Daoy (cell line): ENCODE measurements at regions not wholly inside any gene's neighbourhood (a gene's known extent, or its start where the extent isn't known, plus 50 kb on each side); places are given as distances from the start of the nearest gene placed in this dataset.
"Not testable (repeated sequence)": the region's sequence is repeated elsewhere in the genome, so short reads cannot be mapped to it uniquely, and the experiment has no call there.

ENCODE experiments used
- DNase-seq: peaks from one replicate; pipeline ENCODE4 v3.0.0-alpha.2; 2015; ENCODE audit warnings: low read depth

- no peak for DNase-seq
Measured at GRCh38 chr3:20488151-20488550, 302.1 kb upstream of the SGO1 start.

- DNase-seq: no peak
Measured at GRCh38 chr3:20484126-20484525, 298.1 kb upstream of the SGO1 start.

GRCh38 chr3:20482350-20482749 lies 296.3 kb upstream of the SGO1 start:
- no peak for DNase-seq

GRCh38 chr3:20480786-20481365 lies 294.9 kb upstream of the SGO1 start:
- DNase-seq: no peak

GRCh38 chr3:20478436-20478835 lies 292.4 kb upstream of the SGO1 start:
- no peak for DNase-seq

GRCh38 chr3:20464237-20464636 lies 278.2 kb upstream of the SGO1 start:
- DNase-seq: not testable (repeated sequence)

- DNase-seq: no peak
Measured at GRCh38 chr3:20462723-20463122, 276.7 kb upstream of the SGO1 start.

GRCh38 chr3:20462226-20462625 lies 276.2 kb upstream of the SGO1 start:
- no peak for DNase-seq

GRCh38 chr3:20458994-20459716 lies 273.1 kb upstream of the SGO1 start:
- no peak for DNase-seq

GRCh38 chr3:20456511-20456910 lies 270.5 kb upstream of the SGO1 start:
- DNase-seq: no peak

GRCh38 chr3:20451170-20451569 lies 265.2 kb upstream of the SGO1 start:
- DNase-seq: no peak

- DNase-seq: no peak
Measured at GRCh38 chr3:20450611-20451010, 264.6 kb upstream of the SGO1 start.

- DNase-seq: no peak
Measured at GRCh38 chr3:20442846-20443245, 256.8 kb upstream of the SGO1 start.

GRCh38 chr3:20427268-20427667 lies 241.3 kb upstream of the SGO1 start:
- DNase-seq: not testable (repeated sequence)

GRCh38 chr3:20425138-20425537 lies 239.1 kb upstream of the SGO1 start:
- DNase-seq: no peak

GRCh38 chr3:20424086-20424485 lies 238.1 kb upstream of the SGO1 start:
- DNase-seq: no peak

- DNase-seq: no peak
Measured at GRCh38 chr3:20422391-20422790, 236.4 kb upstream of the SGO1 start.

GRCh38 chr3:20417388-20418108 lies 231.5 kb upstream of the SGO1 start:
- DNase-seq: no peak

GRCh38 chr3:20406611-20407011 lies 220.6 kb upstream of the SGO1 start:
- DNase-seq: no peak

- no peak for DNase-seq
Measured at GRCh38 chr3:20405744-20406143, 219.7 kb upstream of the SGO1 start.

- DNase-seq: no peak
Measured at GRCh38 chr3:20405231-20405630, 219.2 kb upstream of the SGO1 start.

- no peak for DNase-seq
Measured at GRCh38 chr3:20404741-20405100, 218.7 kb upstream of the SGO1 start.
